Neural cell (in vitro differentiated cells): ENCODE measurements at regions not wholly inside any gene's neighbourhood (a gene's known extent, or its start where the extent isn't known, plus 50 kb on each side); places are given as distances from the start of the nearest gene placed in this dataset.

ENCODE experiments used
- H2AFZ ChIP-seq: fragments of 200-600, 300-800 bp; sonication (generic), shearing (Covaris generic); 2 replicates; pipeline ENCODE4 v1.6.0; 2014; ENCODE audit warnings: low read depth, mild to moderate bottlenecking, antibody characterized with exemption, low read length, moderate library complexity
- H3F3A ChIP-seq: fragments of 200-600 bp; shearing (Covaris generic); 2 replicates; pipeline ENCODE4 v1.6.1; 2016; ENCODE audit warnings: mild to moderate bottlenecking, moderate library complexity, mixed read lengths, antibody characterized with exemption, low read length; ENCODE audit not compliant: insufficient read depth, poor library complexity, severe bottlenecking
- H3K27ac ChIP-seq: fragments of 200-600, 300-800 bp; sonication (generic), shearing (Covaris generic); 2 replicates; pipeline ENCODE4 v1.5.1; 2014; ENCODE audit warnings: mild to moderate bottlenecking, low read length, moderate library complexity
- H3K27me3 ChIP-seq: fragments of 300-800, 200-600 bp; sonication (generic), shearing (Covaris generic); 2 replicates; pipeline ENCODE4 v1.6.0; 2014; ENCODE audit warnings: mild to moderate bottlenecking, low read depth, low read length, moderate library complexity; ENCODE audit not compliant: insufficient read depth
- H3K36me3 ChIP-seq: fragments of 300-800, 200-600 bp; sonication (generic), shearing (Covaris generic); 2 replicates; pipeline ENCODE4 v1.5.1; 2014; ENCODE audit warnings: mild to moderate bottlenecking, antibody characterized with exemption, low read length, moderate library complexity; ENCODE audit not compliant: insufficient read depth
- H3K4me2 ChIP-seq: fragments of 300-800, 200-600 bp; sonication (generic), shearing (Covaris generic); 2 replicates; pipeline ENCODE4 v1.6.0; 2014; ENCODE audit warnings: mild to moderate bottlenecking, low read length
- H3K4me3 ChIP-seq: fragments of 300-800, 200-600 bp; sonication (generic), shearing (Covaris generic); 2 replicates; pipeline ENCODE4 v1.5.1; 2014; ENCODE audit warnings: mild to moderate bottlenecking, low read length, moderate library complexity
- H3K79me2 ChIP-seq: fragments of 200-600 bp; shearing (Covaris generic); replicated peaks from 2 replicates; pipeline ENCODE4 v1.6.0; 2014; ENCODE audit warnings: mild to moderate bottlenecking, low read length, moderate library complexity; ENCODE audit not compliant: insufficient read depth
- H3K9ac ChIP-seq: fragments of 300-800, 200-600 bp; sonication (generic), shearing (Covaris generic); 2 replicates; pipeline ENCODE4 v1.6.1; 2016; ENCODE audit warnings: mild to moderate bottlenecking, low read length, mixed read lengths
- H3K9me2 ChIP-seq: fragments of 200-600 bp; shearing (Covaris generic); 2 replicates; pipeline ENCODE4 v1.6.1; 2016; ENCODE audit warnings: mild to moderate bottlenecking, low read length, mixed read lengths; ENCODE audit not compliant: insufficient read depth
- H3K9me3 ChIP-seq: fragments of 200-600, 300-800 bp; sonication (generic), shearing (Covaris generic); 2 replicates; pipeline ENCODE4 v1.6.1; 2016; ENCODE audit warnings: mild to moderate bottlenecking, mixed run types, low read length, moderate library complexity, mixed read lengths
- H4K20me1 ChIP-seq: fragments of 200-600 bp; shearing (Covaris generic); 2 replicates; pipeline ENCODE4 v1.6.1; 2016; ENCODE audit warnings: mild to moderate bottlenecking, mixed run types; ENCODE audit not compliant: insufficient read depth
- CTCF ChIP-seq: fragments of 450-650 bp; IDR thresholded peaks from 2 replicates; pipeline ENCODE4 v1.5.1; 2014; ENCODE audit warnings: antibody characterized with exemption, mild to moderate bottlenecking, moderate library complexity; ENCODE audit not compliant: poor library complexity, severe bottlenecking
- EP300 ChIP-seq: fragments of 450-650 bp; conservative IDR thresholded peaks from 2 replicates; pipeline ENCODE4 v1.6.1; 2014; ENCODE audit warnings: antibody characterized with exemption, mild to moderate bottlenecking, moderate library complexity; ENCODE audit not compliant: poor library complexity, severe bottlenecking
- EZH2 ChIP-seq: fragments of 200-600, 300-800 bp; shearing (Covaris generic), sonication (generic); IDR thresholded peaks from 2 replicates; pipeline ENCODE4 v1.6.1; 2014; ENCODE audit warnings: antibody characterized with exemption, low read length, borderline replicate concordance, mild to moderate bottlenecking; ENCODE audit not compliant: insufficient read depth, poor library complexity, severe bottlenecking
- MXI1 ChIP-seq: fragments of 450-650 bp; conservative IDR thresholded peaks from 2 replicates; pipeline ENCODE4 v1.6.1; 2014; ENCODE audit warnings: antibody characterized with exemption, mild to moderate bottlenecking; ENCODE audit not compliant: poor library complexity, severe bottlenecking
- POLR2AphosphoS5 ChIP-seq: IDR thresholded peaks from 2 replicates; pipeline ENCODE4 v1.6.1; 2012
- RAD21 ChIP-seq: fragments of 450-650 bp; conservative IDR thresholded peaks from 2 replicates; pipeline ENCODE4 v1.6.1; 2014; ENCODE audit warnings: antibody characterized with exemption, mild to moderate bottlenecking, moderate library complexity
- REST ChIP-seq: IDR thresholded peaks from 2 replicates; pipeline ENCODE4 v1.6.1; 2012; ENCODE audit warnings: borderline replicate concordance
- SMC3 ChIP-seq: fragments of 450-650 bp; conservative IDR thresholded peaks from 2 replicates; pipeline ENCODE4 v1.6.1; 2014; ENCODE audit warnings: antibody characterized with exemption, mild to moderate bottlenecking, moderate library complexity; ENCODE audit not compliant: poor library complexity
- TAF1 ChIP-seq: IDR thresholded peaks from 2 replicates; pipeline ENCODE4 v1.6.1; 2012; ENCODE audit warnings: low read depth

GRCh38 chr15:69807721-69808120, 290.0 kb downstream of the TLE3 start:
- Histone ChIP-seq H3K79me2 (no peaks in the 10 kb centered on the region), H4K20me1 (no peaks in the 10 kb centered on the region), H3K36me3 (no peaks in the 10 kb centered on the region), H3K9me3 (no peaks in the 10 kb centered on the region), H3K27me3 (no peaks in the 10 kb centered on the region), H3F3A (no peaks in the 10 kb centered on the region), H3K4me3 (no peak overlapping the region), H3K9me2 (no peaks in the 10 kb centered on the region), H2AFZ (no peak overlapping the region), H3K27ac (no peak overlapping the region), H3K9ac (no peak overlapping the region), H3K4me2 (no peak overlapping the region)
- TF ChIP-seq EP300 (no peak), MXI1 (no peak), RAD21 (no peak), EZH2 (no peak), CTCF (no peak), SMC3 (no peak), POLR2AphosphoS5 (no peak), TAF1 (no peak)

GRCh38 chr15:69808756-69809155, 289.0 kb downstream of the TLE3 start:
- Histone ChIP-seq H2AFZ (no peak overlapping the region), H3K79me2 (no peaks in the 10 kb centered on the region), H3K9me3 (no peaks in the 10 kb centered on the region), H3K4me3 (no peak overlapping the region), H4K20me1 (no peaks in the 10 kb centered on the region), H3K9me2 (no peaks in the 10 kb centered on the region), H3K9ac (no peak overlapping the region), H3F3A (no peaks in the 10 kb centered on the region), H3K36me3 (no peaks in the 10 kb centered on the region), H3K27me3 (no peaks in the 10 kb centered on the region), H3K27ac (no peak overlapping the region), H3K4me2 (no peak overlapping the region)
- no peak for TF ChIP-seq MXI1
- no peak for TF ChIP-seq TAF1
- TF ChIP-seq EP300, result no peak
- no peak for TF ChIP-seq EZH2
- no peak for TF ChIP-seq REST
- TF ChIP-seq RAD21, result no peak
- TF ChIP-seq CTCF, result no peak
- no peak for TF ChIP-seq POLR2AphosphoS5
- no peak for TF ChIP-seq SMC3
